Cardiac muscle cell (in vitro differentiated cells and primary cell): ENCODE measurements at regions not wholly inside any gene's neighbourhood (a gene's known extent, or its start where the extent isn't known, plus 50 kb on each side); places are given as distances from the start of the nearest gene placed in this dataset.

Source experiments
- DNase-seq, 2 donors: peaks; one replicate each; pipeline versions ENCODE4 v3.0.0 to v3.0.0-alpha.2; 2010 to 2017; ENCODE audit warnings: low read depth in 1 of 2, low spot score in 1 of 2
- H3K27ac ChIP-seq: fragments of 200-600 bp; sonication (generic); 2 replicates; pipeline ENCODE4 v1.5.1; 2016
- H3K27me3 ChIP-seq: fragments of 200-600 bp; sonication (generic); 2 replicates; pipeline ENCODE4 v1.6.0; 2016; ENCODE audit warnings: control low read depth
- H3K36me3 ChIP-seq: fragments of 200-600 bp; sonication (generic); 2 replicates; pipeline ENCODE4 v1.5.1; 2016; ENCODE audit warnings: control low read depth
- H3K4me1 ChIP-seq: fragments of 200-600 bp; sonication (generic); 2 replicates; pipeline ENCODE4 v1.8.1; 2017; ENCODE audit warnings: low read depth, mild to moderate bottlenecking, mixed run types
- H3K4me3 ChIP-seq: fragments of 200-600 bp; sonication (generic); 2 replicates; pipeline ENCODE4 v1.5.1; 2016; ENCODE audit warnings: mild to moderate bottlenecking
- H3K9me3 ChIP-seq: fragments of 200-600 bp; sonication (generic); 2 replicates; pipeline ENCODE4 v1.5.1; 2017; ENCODE audit warnings: low read depth, mild to moderate bottlenecking, control low read depth
- TF ChIP-seq, protein P1 (sequence below): IDR thresholded peaks from 2 replicates; pipeline ENCODE4 v1.5.1; 2012; ENCODE audit warnings: low read depth, mild to moderate bottlenecking, low read length

- TF ChIP-seq, protein P1, sequence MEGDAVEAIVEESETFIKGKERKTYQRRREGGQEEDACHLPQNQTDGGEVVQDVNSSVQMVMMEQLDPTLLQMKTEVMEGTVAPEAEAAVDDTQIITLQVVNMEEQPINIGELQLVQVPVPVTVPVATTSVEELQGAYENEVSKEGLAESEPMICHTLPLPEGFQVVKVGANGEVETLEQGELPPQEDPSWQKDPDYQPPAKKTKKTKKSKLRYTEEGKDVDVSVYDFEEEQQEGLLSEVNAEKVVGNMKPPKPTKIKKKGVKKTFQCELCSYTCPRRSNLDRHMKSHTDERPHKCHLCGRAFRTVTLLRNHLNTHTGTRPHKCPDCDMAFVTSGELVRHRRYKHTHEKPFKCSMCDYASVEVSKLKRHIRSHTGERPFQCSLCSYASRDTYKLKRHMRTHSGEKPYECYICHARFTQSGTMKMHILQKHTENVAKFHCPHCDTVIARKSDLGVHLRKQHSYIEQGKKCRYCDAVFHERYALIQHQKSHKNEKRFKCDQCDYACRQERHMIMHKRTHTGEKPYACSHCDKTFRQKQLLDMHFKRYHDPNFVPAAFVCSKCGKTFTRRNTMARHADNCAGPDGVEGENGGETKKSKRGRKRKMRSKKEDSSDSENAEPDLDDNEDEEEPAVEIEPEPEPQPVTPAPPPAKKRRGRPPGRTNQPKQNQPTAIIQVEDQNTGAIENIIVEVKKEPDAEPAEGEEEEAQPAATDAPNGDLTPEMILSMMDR: no peak
- Histone ChIP-seq H3K27me3 (no peaks in the 10 kb centered on the region), H3K27ac (no peak overlapping the region), H3K4me1 (no peaks in the 10 kb centered on the region), H3K36me3 (no peaks in the 10 kb centered on the region), H3K4me3 (no peak overlapping the region), H3K9me3 (no peaks in the 10 kb centered on the region)
- DNase-seq: no peak
These were observed 94.2 kb upstream of the USP47 start for GRCh38 chr11:11747570-11747969.

DNA sequence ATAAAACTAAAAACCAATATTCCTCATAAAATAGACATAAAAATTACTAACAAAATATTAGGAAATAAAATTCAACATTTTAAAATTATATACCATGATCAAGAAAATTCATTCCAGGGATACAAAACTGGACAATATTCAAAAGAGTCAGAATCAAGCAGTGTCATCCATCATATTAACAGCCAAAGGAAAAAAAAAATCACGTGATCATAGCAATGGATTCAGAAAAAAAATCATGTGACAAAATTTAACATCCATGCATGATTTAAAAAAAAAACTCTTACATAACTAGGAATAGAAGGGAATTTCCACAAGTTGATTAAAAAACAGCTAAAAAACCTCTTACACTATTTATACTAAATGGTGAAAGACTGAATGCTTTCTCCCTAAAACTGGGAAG lies 95.3 kb upstream of the USP47 start:
- TF ChIP-seq, protein P1: no peak
- Histone ChIP-seq H3K9me3 (no peaks in the 10 kb centered on the region), H3K36me3 (no peaks in the 10 kb centered on the region), H3K4me3 (no peak overlapping the region), H3K27me3 (no peaks in the 10 kb centered on the region), H3K4me1 (no peaks in the 10 kb centered on the region), H3K27ac (no peak overlapping the region)
- no peak for DNase-seq

- TF ChIP-seq, protein P1: no peak
- no peak for DNase-seq
- no peak overlapping the region for H3K27ac ChIP-seq
- H3K4me3 ChIP-seq: no peak overlapping the region
- no peaks in the 10 kb centered on the region for H3K27me3 ChIP-seq
- no peaks in the 10 kb centered on the region for H3K4me1 ChIP-seq
- H3K9me3 ChIP-seq: no peaks in the 10 kb centered on the region
- H3K36me3 ChIP-seq: no peaks in the 10 kb centered on the region
These were observed 98.6 kb upstream of the USP47 start for GRCh38 chr11:11743216-11743615.

DNA sequence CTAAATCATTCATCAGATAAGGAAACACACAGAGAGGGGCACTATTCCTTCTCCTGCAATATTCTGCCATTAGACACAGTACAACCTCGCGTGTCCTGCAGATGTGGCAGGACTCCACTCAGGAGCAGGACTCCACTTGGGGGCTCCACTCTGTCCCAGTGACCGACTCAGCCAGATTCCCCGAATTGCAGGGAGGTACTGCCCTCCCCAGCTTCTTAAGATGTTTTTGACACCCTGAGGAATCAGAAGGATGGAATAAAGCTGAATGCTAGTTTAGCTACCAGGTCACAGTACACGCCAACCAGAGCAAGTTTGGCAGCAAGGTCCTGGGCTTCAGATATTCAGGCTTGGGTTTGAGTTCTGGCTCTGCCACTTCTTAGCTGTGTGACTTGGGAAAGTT lies 99.3 kb upstream of the USP47 start:
- no peak for DNase-seq
- Histone ChIP-seq H3K4me1 (no peaks in the 10 kb centered on the region), H3K36me3 (no peaks in the 10 kb centered on the region), H3K27ac (no peak overlapping the region), H3K27me3 (no peaks in the 10 kb centered on the region), H3K4me3 (no peak overlapping the region), H3K9me3 (no peaks in the 10 kb centered on the region)
- TF ChIP-seq, protein P1: no peak

DNA sequence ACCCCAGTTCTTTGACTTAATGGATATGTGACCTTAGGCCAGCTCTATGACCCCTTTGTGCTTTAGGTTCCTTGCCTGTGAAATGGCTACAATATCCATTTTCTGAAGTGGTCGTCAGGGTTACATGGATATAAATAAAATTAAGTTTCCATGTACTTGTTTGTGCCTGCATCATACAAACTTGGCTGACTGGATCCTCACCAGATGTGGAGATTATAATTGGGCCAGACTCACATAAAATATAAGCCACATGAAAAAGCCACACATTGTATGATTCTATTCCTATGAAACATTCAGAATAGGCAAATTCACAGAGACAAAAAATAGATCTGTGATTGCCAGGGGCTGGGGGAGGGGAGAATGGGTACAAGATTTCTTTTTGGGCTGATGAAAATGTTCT lies 100.9 kb upstream of the USP47 start:
- Histone ChIP-seq H3K36me3 (no peaks in the 10 kb centered on the region), H3K27ac (no peak overlapping the region), H3K9me3 (no peaks in the 10 kb centered on the region), H3K4me1 (no peaks in the 10 kb centered on the region), H3K27me3 (no peaks in the 10 kb centered on the region), H3K4me3 (no peak overlapping the region)
- no peak for DNase-seq
- TF ChIP-seq, protein P1: no peak
